Ishikawa (cell line): ENCODE measurements at regions not wholly inside any gene's neighbourhood (a gene's known extent, or its start where the extent isn't known, plus 50 kb on each side); places are given as distances from the start of the nearest gene placed in this dataset.

Experiments used
- CEBPB ChIP-seq: IDR thresholded peaks from 2 replicates; pipeline ENCODE4 v1.6.1; 2012
- CREB1 ChIP-seq: IDR thresholded peaks from 2 replicates; pipeline ENCODE4 v1.6.1; 2012; ENCODE audit warnings: low read depth
- EGR1 ChIP-seq: IDR thresholded peaks from 2 replicates; pipeline ENCODE4 v1.6.1; 2012
- EP300 ChIP-seq: IDR thresholded peaks from 2 replicates; pipeline ENCODE4 v1.6.1; 2012; ENCODE audit warnings: borderline replicate concordance
- FOXM1 ChIP-seq: IDR thresholded peaks from 2 replicates; pipeline ENCODE4 v1.6.1; 2012; ENCODE audit warnings: low read depth, borderline replicate concordance
- NFIC ChIP-seq: IDR thresholded peaks from 2 replicates; pipeline ENCODE4 v1.6.1; 2012
- RAD21 ChIP-seq: IDR thresholded peaks from 2 replicates; pipeline ENCODE4 v1.6.1; 2012; ENCODE audit warnings: low read depth
- TAF1 ChIP-seq: IDR thresholded peaks from 2 replicates; pipeline ENCODE4 v1.6.1; 2012; ENCODE audit warnings: low read depth, mild to moderate bottlenecking
- TCF12 ChIP-seq: IDR thresholded peaks from 2 replicates; pipeline ENCODE4 v1.6.1; 2012; ENCODE audit warnings: low read depth
- TEAD4 ChIP-seq: IDR thresholded peaks from 2 replicates; pipeline ENCODE4 v1.6.1; 2012
- YY1 ChIP-seq: IDR thresholded peaks from 2 replicates; pipeline ENCODE4 v1.6.1; 2012; ENCODE audit warnings: low read depth
- ZBTB7A ChIP-seq: IDR thresholded peaks from 2 replicates; pipeline ENCODE4 v1.6.1; 2012; ENCODE audit warnings: low read depth
- TF ChIP-seq, protein P1 (sequence below): IDR thresholded peaks from 2 replicates; pipeline ENCODE4 v1.6.1; 2012
- TF ChIP-seq, protein P2 (sequence below): IDR thresholded peaks from 2 replicates; pipeline ENCODE4 v1.6.1; 2012; ENCODE audit warnings: low read depth, mild to moderate bottlenecking
- TF ChIP-seq, protein P3 (sequence below): IDR thresholded peaks from 2 replicates; pipeline ENCODE4 v1.6.1; 2012

DNA sequence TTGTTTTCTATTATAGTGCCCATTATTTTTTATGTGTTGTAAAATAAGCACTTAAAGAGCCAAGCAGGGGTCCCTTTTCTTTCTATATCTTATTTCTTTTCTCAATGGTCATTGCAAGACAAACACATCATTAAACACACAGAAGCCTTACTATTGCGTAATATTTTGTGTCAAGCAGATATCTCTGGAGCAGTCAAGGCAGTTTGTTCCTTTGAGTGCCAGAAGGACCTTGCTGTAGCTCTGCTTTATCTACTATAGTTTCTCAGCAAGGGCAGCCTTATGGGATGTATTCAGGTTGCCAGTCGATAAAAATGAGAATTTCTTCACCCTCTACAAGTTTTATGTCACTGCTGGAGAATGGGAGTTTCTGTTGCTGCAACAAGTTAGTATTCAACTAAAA lies 319.3 kb downstream of the TDRD3 start:
- TF ChIP-seq TEAD4, result no peak
- TF ChIP-seq RAD21, result no peak
- no peak for TF ChIP-seq ZBTB7A
- TF ChIP-seq, protein P1, sequence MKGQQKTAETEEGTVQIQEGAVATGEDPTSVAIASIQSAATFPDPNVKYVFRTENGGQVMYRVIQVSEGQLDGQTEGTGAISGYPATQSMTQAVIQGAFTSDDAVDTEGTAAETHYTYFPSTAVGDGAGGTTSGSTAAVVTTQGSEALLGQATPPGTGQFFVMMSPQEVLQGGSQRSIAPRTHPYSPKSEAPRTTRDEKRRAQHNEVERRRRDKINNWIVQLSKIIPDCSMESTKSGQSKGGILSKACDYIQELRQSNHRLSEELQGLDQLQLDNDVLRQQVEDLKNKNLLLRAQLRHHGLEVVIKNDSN, result no peak
- TF ChIP-seq, protein P2, sequence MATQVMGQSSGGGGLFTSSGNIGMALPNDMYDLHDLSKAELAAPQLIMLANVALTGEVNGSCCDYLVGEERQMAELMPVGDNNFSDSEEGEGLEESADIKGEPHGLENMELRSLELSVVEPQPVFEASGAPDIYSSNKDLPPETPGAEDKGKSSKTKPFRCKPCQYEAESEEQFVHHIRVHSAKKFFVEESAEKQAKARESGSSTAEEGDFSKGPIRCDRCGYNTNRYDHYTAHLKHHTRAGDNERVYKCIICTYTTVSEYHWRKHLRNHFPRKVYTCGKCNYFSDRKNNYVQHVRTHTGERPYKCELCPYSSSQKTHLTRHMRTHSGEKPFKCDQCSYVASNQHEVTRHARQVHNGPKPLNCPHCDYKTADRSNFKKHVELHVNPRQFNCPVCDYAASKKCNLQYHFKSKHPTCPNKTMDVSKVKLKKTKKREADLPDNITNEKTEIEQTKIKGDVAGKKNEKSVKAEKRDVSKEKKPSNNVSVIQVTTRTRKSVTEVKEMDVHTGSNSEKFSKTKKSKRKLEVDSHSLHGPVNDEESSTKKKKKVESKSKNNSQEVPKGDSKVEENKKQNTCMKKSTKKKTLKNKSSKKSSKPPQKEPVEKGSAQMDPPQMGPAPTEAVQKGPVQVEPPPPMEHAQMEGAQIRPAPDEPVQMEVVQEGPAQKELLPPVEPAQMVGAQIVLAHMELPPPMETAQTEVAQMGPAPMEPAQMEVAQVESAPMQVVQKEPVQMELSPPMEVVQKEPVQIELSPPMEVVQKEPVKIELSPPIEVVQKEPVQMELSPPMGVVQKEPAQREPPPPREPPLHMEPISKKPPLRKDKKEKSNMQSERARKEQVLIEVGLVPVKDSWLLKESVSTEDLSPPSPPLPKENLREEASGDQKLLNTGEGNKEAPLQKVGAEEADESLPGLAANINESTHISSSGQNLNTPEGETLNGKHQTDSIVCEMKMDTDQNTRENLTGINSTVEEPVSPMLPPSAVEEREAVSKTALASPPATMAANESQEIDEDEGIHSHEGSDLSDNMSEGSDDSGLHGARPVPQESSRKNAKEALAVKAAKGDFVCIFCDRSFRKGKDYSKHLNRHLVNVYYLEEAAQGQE, result no peak
- TF ChIP-seq YY1, result no peak
- TF ChIP-seq, protein P3, sequence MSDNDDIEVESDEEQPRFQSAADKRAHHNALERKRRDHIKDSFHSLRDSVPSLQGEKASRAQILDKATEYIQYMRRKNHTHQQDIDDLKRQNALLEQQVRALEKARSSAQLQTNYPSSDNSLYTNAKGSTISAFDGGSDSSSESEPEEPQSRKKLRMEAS, result no peak
- TF ChIP-seq NFIC, result no peak
- TF ChIP-seq TCF12, result no peak
- TF ChIP-seq CREB1, result no peak
- TF ChIP-seq EP300, result no peak
- TF ChIP-seq TAF1, result no peak
- TF ChIP-seq CEBPB, result no peak
- TF ChIP-seq EGR1, result no peak
- no peak for TF ChIP-seq FOXM1

DNA sequence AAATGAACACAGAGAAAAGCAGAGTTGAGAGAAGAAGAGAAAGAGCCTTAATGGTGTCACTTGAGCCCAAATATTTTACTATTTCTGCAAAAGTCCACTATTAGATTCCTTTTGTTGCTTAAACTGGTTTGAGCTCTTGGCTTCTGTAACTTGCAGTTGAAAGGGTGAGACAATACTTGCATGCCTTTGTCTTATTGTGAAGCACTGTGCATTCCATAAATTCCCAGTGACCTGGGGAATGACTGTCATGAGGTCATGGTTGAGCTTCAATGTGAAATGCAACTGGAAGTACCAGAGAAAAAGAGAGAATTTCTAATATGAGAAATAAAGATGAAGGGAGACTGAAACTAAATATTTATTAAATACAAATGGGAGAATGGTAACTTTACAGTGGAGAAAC lies 310.9 kb downstream of the TDRD3 start:
- TF ChIP-seq TEAD4, result peak; percentile 81
- no peak for TF ChIP-seq TCF12
- TF ChIP-seq, protein P3, result 0 out of 2 replicates have a peak, but pooled peaks have one; percentile 5
- no peak for TF ChIP-seq RAD21
- no peak for TF ChIP-seq YY1
- TF ChIP-seq, protein P1, result no peak
- TF ChIP-seq NFIC, result no peak

DNA sequence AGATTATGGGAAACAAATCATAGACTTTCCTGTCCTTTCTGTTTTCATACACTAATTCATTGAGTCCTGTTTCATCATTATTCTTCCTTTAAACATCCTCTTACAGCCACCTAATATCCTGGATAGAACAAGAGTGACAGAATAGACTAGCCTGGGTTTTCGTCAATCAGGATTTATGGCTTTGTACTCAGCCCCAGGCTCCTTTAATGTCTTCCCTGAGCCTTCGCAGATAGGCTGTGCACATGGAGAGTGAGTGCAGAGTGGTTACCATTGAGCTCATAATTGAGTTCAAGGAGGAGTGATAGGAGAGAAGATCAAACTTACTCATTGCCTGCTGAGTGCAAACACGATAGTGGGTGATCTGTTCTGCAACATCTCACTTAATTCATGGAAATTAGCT lies 304.9 kb downstream of the TDRD3 start:
- TF ChIP-seq CREB1, result no peak
- TF ChIP-seq, protein P1, result no peak
- no peak for TF ChIP-seq RAD21
- no peak for TF ChIP-seq ZBTB7A
- TF ChIP-seq EGR1, result no peak
- TF ChIP-seq YY1, result no peak
- TF ChIP-seq TEAD4, result no peak
- no peak for TF ChIP-seq TCF12
- TF ChIP-seq, protein P3, result no peak
- TF ChIP-seq TAF1, result no peak

DNA sequence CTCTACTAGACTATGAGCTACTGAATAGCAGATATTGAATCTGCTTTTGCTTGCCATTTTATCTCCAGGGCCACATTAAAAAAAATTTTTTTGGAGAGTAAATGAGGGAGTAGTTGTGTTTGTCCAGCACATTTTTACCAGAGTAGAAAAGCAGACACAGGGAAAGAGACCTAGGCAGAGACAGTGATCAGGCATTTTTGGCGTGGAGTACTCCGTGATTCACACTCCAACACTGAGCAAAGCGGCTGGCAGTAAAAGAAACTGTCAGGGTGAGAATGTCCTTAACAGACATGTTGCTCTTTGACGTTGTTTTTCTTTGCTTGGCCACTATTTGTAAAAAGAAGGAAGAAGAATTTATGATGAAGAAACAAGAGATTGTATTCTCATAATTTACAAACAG lies 304.0 kb downstream of the TDRD3 start:
- TF ChIP-seq TAF1, result no peak
- TF ChIP-seq FOXM1, result no peak
- TF ChIP-seq CEBPB, result no peak
- no peak for TF ChIP-seq RAD21
- TF ChIP-seq EGR1, result no peak
- TF ChIP-seq TEAD4, result no peak
- TF ChIP-seq CREB1, result no peak
- TF ChIP-seq ZBTB7A, result no peak
- no peak for TF ChIP-seq NFIC
- TF ChIP-seq YY1, result no peak
- TF ChIP-seq TCF12, result no peak
- TF ChIP-seq, protein P2, result no peak
- TF ChIP-seq, protein P1, result no peak
- no peak for TF ChIP-seq EP300
- TF ChIP-seq, protein P3, result no peak

DNA sequence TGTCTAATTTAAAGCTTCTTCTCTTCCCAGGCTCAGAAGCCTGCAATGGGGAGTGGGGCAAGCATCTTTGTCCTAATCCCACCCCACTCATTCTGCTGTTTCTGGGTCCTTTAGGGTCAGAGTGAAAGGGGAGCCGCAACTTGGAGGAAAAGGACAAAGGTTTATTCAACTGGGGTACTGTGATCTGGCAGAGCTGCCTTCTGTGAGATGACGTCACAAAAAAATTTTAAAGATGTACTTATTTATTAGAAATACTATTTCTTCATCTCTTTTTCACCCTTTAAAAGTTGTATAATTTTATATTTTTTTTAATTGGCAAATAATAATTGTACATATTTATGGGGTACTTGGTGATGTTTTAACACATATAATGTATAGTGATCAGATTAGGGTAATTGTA lies 302.6 kb downstream of the TDRD3 start:
- TF ChIP-seq TEAD4, result no peak
- TF ChIP-seq, protein P1, result no peak
- no peak for TF ChIP-seq EGR1
- no peak for TF ChIP-seq CEBPB
- no peak for TF ChIP-seq TAF1
- no peak for TF ChIP-seq NFIC
- no peak for TF ChIP-seq FOXM1
- TF ChIP-seq ZBTB7A, result no peak
- no peak for TF ChIP-seq TCF12
- TF ChIP-seq CREB1, result no peak
- no peak for TF ChIP-seq EP300
- TF ChIP-seq, protein P3, result no peak
- no peak for TF ChIP-seq YY1
- no peak for TF ChIP-seq RAD21
- TF ChIP-seq, protein P2, result no peak
